Naive thymus-derived CD4-positive, alpha-beta T cell (primary cell): ENCODE measurements at regions not wholly inside any gene's neighbourhood (a gene's known extent, or its start where the extent isn't known, plus 50 kb on each side); places are given as distances from the start of the nearest gene placed in this dataset.

ENCODE experiments used
- ATAC-seq: fragments of 150-1000 bp; cut with Tn5 transposase; 2 replicates; pipeline ENCODE4 v1.10.0; 2021; ENCODE audit warnings: mild to moderate bottlenecking, moderate library complexity
- CTCF ChIA-PET: fragments of 350-600 bp; sonication (Branson Sonifier 250); formaldehyde crosslinking; loops from one replicate; lab custom pipeline; 2021; ENCODE audit warnings: antibody characterized with exemption; lab: Charles Lee
- POLR2A ChIA-PET: fragments of 350-600 bp; sonication (Branson Sonifier 250); formaldehyde crosslinking; loops from one replicate; lab custom pipeline; 2021; ENCODE audit warnings: antibody characterized with exemption, inconsistent platforms; lab: Charles Lee
- DNase-seq, 9 donors: peaks; one replicate each; pipeline versions ENCODE4 v3.0.0 to v3.0.0-alpha.2; 2020 to 2022; ENCODE audit warnings: mixed read lengths in 1 of 9
- H3K27ac ChIP-seq: one replicate; pipeline ENCODE4 v1.7.0; 2013; ENCODE audit warnings: mild to moderate bottlenecking, low read depth, low read length, moderate library complexity
- H3K27me3 ChIP-seq, 2 donors: one replicate each; pipeline ENCODE4 v1.7.0; 2013; ENCODE audit warnings: low read length in 2 of 2, mild to moderate bottlenecking in 2 of 2, moderate library complexity in 2 of 2; ENCODE audit not compliant: control insufficient read depth in 2 of 2, insufficient read depth in 2 of 2
- H3K36me3 ChIP-seq, 3 experiments: 1 replicate in 2 of 3; 2 replicates in 1 of 3; pipeline ENCODE4 v1.7.0; 2013; ENCODE audit warnings: low read length in 3 of 3, mild to moderate bottlenecking in 3 of 3, moderate library complexity in 1 of 3; ENCODE audit not compliant: insufficient read depth in 3 of 3, control insufficient read depth in 2 of 3
- H3K4me1 ChIP-seq, 2 donors: one replicate each; pipeline ENCODE4 v1.7.0; 2013; ENCODE audit warnings: low read length in 2 of 2, mild to moderate bottlenecking in 2 of 2, moderate library complexity in 1 of 2; ENCODE audit not compliant: control insufficient read depth in 2 of 2, insufficient read depth in 2 of 2
- H3K4me3 ChIP-seq: 2 replicates; pipeline ENCODE4 v1.7.0; 2013; ENCODE audit warnings: mild to moderate bottlenecking, low read length
- H3K9me3 ChIP-seq, 3 experiments: 1 replicate in 2 of 3; 2 replicates in 1 of 3; pipeline ENCODE4 v1.7.0; 2013; ENCODE audit warnings: low read length in 3 of 3; ENCODE audit not compliant: control insufficient read depth in 2 of 3
- H3K27ac Mint-ChIP-seq, 9 donors: one replicate each; pipeline ENCODE4 v1.8.0; 2020 to 2022; ENCODE audit warnings: mixed read lengths in 9 of 9, mild to moderate bottlenecking in 8 of 9, moderate library complexity in 5 of 9, inconsistent platforms in 2 of 9
- H3K27me3 Mint-ChIP-seq, 5 donors: one replicate each; pipeline ENCODE4 v1.8.0; 2021 to 2022; ENCODE audit warnings: mixed read lengths in 5 of 5, mild to moderate bottlenecking in 1 of 5
- H3K36me3 Mint-ChIP-seq, 5 donors: one replicate each; pipeline ENCODE4 v1.8.0; 2020 to 2022; ENCODE audit warnings: mixed read lengths in 5 of 5, mild to moderate bottlenecking in 3 of 5, inconsistent platforms in 1 of 5
- H3K4me1 Mint-ChIP-seq, 7 donors: one replicate each; pipeline ENCODE4 v1.8.0; 2020 to 2022; ENCODE audit warnings: mixed read lengths in 7 of 7, mild to moderate bottlenecking in 3 of 7, inconsistent platforms in 1 of 7
- H3K4me3 Mint-ChIP-seq, 10 donors: one replicate each; pipeline ENCODE4 v1.8.0; 2020 to 2022; ENCODE audit warnings: mild to moderate bottlenecking in 10 of 10, mixed read lengths in 10 of 10, moderate library complexity in 6 of 10, inconsistent platforms in 2 of 10
- H3K9me3 Mint-ChIP-seq, 11 donors: one replicate each; pipeline ENCODE4 v1.8.0; 2020 to 2022; ENCODE audit warnings: mixed read lengths in 11 of 11, mild to moderate bottlenecking in 4 of 11, inconsistent platforms in 1 of 11, moderate library complexity in 1 of 11
- intact Hi-C, 2 donors: fragments of 100-400 bp; cut with micrococcal nuclease; formaldehyde crosslinking; loops; one replicate each; pipeline ENCODE4 v1.15.1; 2023

- ChIA-PET CTCF (no interaction called here), POLR2A (no interaction called here)
- intact Hi-C loops, result no loop called here
- Histone ChIP-seq H3K27ac (no peak overlapping the region), H3K4me3 (no peak overlapping the region), H3K9me3 (peaks cover 0 to 14% (median 0%) of the 10 kb centered on the region in 3 experiments), H3K27me3 (peaks cover 0 to 3% of the 10 kb centered on the region in 2 donors), H3K4me1 (no peaks in the 10 kb centered on the region), H3K36me3 (no peaks in the 10 kb centered on the region)
- H3K9me3 Mint-ChIP-seq, result peaks cover 7 to 43% (median 23%) of the 10 kb centered on the region in 11 donors
- H3K27ac Mint-ChIP-seq, result no peak overlapping the region
- ATAC-seq (no peak), DNase-seq (no peak)
- peaks cover 0 to 25% (median 5%) of the 10 kb centered on the region in 5 donors for H3K27me3 Mint-ChIP-seq
- no peak overlapping the region for H3K4me3 Mint-ChIP-seq
- no peaks in the 10 kb centered on the region for H3K4me1 Mint-ChIP-seq
- peaks cover 0 to 13% (median 3%) of the 10 kb centered on the region in 5 donors for H3K36me3 Mint-ChIP-seq
Observed at GRCh38 chr2:898319-898718, 52.3 kb upstream of the SNTG2 start.

DNA sequence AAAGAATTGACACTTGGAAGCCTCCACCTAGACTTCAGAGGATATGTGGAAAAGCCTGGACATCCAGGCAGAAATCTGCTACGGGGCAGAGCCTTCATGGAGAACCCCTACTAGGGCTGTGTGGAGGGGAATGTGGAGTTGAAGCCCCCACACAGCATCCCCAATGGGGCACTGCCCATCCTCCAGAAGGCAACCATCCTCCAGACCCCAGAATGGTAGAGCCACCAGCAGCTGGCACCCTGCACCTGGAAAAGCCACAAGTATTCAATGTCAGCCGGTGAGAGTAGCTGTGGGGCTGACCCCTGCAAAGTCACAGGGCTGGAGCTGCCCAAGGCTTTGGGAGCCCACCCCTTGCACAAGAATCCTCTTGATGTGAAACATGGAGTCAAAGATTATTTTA is 53.6 kb upstream of the SNTG2 start:
- DNase-seq (no peak), ATAC-seq (no peak)
- Histone ChIP-seq H3K9me3 (peaks cover 0 to 14% (median 0%) of the 10 kb centered on the region in 3 experiments), H3K36me3 (no peaks in the 10 kb centered on the region), H3K27me3 (peaks cover 0 to 6% of the 10 kb centered on the region in 2 donors), H3K4me1 (no peaks in the 10 kb centered on the region), H3K27ac (no peak overlapping the region), H3K4me3 (no peak overlapping the region)
- peaks cover 0 to 13% (median 3%) of the 10 kb centered on the region in 5 donors for H3K36me3 Mint-ChIP-seq
- intact Hi-C loops, result no loop called here
- POLR2A ChIA-PET, result no interaction called here
- H3K27me3 Mint-ChIP-seq, result peaks cover 5 to 33% (median 10%) of the 10 kb centered on the region in 5 donors
- H3K4me1 Mint-ChIP-seq, result peaks cover 0 to 7% (median 0%) of the 10 kb centered on the region in 7 donors
- H3K4me3 Mint-ChIP-seq, result no peak overlapping the region
- peaks cover 7 to 43% (median 23%) of the 10 kb centered on the region in 11 donors for H3K9me3 Mint-ChIP-seq
- no peak overlapping the region for H3K27ac Mint-ChIP-seq
- CTCF ChIA-PET, result no interaction called here

DNA sequence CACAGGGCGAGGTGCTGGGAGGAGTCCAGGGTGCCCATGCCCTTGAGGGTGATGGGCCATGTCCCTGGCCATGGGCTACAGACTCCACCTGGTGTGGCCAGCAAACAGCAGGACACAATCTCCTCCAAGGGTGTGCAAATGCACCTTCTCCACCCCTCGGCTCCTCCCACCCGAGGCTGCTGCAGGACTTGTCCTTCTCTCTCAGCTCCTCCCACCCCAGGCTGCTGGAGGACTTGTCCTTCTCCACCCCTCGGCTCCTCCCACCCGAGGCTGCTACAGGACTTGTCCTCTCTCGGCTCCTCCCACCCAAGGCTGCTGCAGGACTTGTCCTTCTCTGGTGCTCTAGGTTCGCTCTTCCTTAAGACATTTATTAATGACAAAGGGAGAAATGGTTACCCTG is 57.3 kb upstream of the SNTG2 start:
- H3K27ac Mint-ChIP-seq, result no peak overlapping the region
- H3K9me3 Mint-ChIP-seq, result peaks cover 7 to 36% (median 20%) of the 10 kb centered on the region in 11 donors
- peaks cover 0 to 13% (median 0%) of the 10 kb centered on the region in 7 donors for H3K4me1 Mint-ChIP-seq
- intact Hi-C loops, result no loop called here
- DNase-seq (no peak), ATAC-seq (no peak)
- Histone ChIP-seq H3K27ac (no peak overlapping the region), H3K27me3 (peaks cover 0 to 12% of the 10 kb centered on the region in 2 donors), H3K4me3 (no peak overlapping the region), H3K36me3 (no peaks in the 10 kb centered on the region), H3K4me1 (no peaks in the 10 kb centered on the region), H3K9me3 (peaks cover 0 to 14% (median 0%) of the 10 kb centered on the region in 3 experiments)
- no peak overlapping the region for H3K4me3 Mint-ChIP-seq
- peaks cover 11 to 40% (median 20%) of the 10 kb centered on the region in 5 donors for H3K27me3 Mint-ChIP-seq
- ChIA-PET CTCF (no interaction called here), POLR2A (no interaction called here)
- H3K36me3 Mint-ChIP-seq, result peaks cover 0 to 13% (median 3%) of the 10 kb centered on the region in 5 donors

- CTCF ChIA-PET, result no interaction called here
- no peak overlapping the region for H3K27ac Mint-ChIP-seq
- peaks cover 0 to 13% (median 0%) of the 10 kb centered on the region in 7 donors for H3K4me1 Mint-ChIP-seq
Observed at GRCh38 chr2:892892-893291, 57.8 kb upstream of the SNTG2 start.

GRCh38 chr2:892401-892800 is 58.2 kb upstream of the SNTG2 start:
- peaks cover 0 to 9% (median 0%) of the 10 kb centered on the region in 3 experiments for H3K9me3 ChIP-seq
- no peaks in the 10 kb centered on the region for H3K4me1 ChIP-seq
- peaks cover 11 to 45% (median 20%) of the 10 kb centered on the region in 5 donors for H3K27me3 Mint-ChIP-seq
- peaks cover 4 to 29% (median 13%) of the 10 kb centered on the region in 11 donors for H3K9me3 Mint-ChIP-seq
- H3K27ac ChIP-seq, result no peak overlapping the region
- DNase-seq (no peak), ATAC-seq (no peak)
- intact Hi-C loops, result no loop called here
- H3K27ac Mint-ChIP-seq, result no peak overlapping the region
- H3K4me3 ChIP-seq, result no peak overlapping the region
- H3K36me3 Mint-ChIP-seq, result peaks cover 0 to 10% (median 0%) of the 10 kb centered on the region in 5 donors
- H3K27me3 ChIP-seq, result peaks cover 0 to 8% of the 10 kb centered on the region in 2 donors
- H3K36me3 ChIP-seq, result no peaks in the 10 kb centered on the region
- CTCF ChIA-PET, result no interaction called here
- H3K4me1 Mint-ChIP-seq, result peaks cover 0 to 13% (median 0%) of the 10 kb centered on the region in 7 donors
- no peak overlapping the region for H3K4me3 Mint-ChIP-seq
- POLR2A ChIA-PET, result no interaction called here

More at GRCh38 chr2:892892-893291, 57.8 kb upstream of the SNTG2 start:
- intact Hi-C loops, result no loop called here
- DNase-seq, result no peak
- ATAC-seq, result no peak
- POLR2A ChIA-PET, result no interaction called here
- no peaks in the 10 kb centered on the region for H3K4me1 ChIP-seq
- H3K36me3 Mint-ChIP-seq, result peaks cover 0 to 13% (median 2%) of the 10 kb centered on the region in 5 donors
- H3K36me3 ChIP-seq, result no peaks in the 10 kb centered on the region
- no peak overlapping the region for H3K4me3 ChIP-seq
- H3K9me3 Mint-ChIP-seq, result peaks cover 7 to 34% (median 17%) of the 10 kb centered on the region in 11 donors
- H3K4me3 Mint-ChIP-seq, result no peak overlapping the region
- H3K27ac ChIP-seq, result no peak overlapping the region
- H3K9me3 ChIP-seq, result peaks cover 0 to 14% (median 0%) of the 10 kb centered on the region in 3 experiments
- H3K27me3 ChIP-seq, result peaks cover 0 to 8% of the 10 kb centered on the region in 2 donors
- peaks cover 11 to 40% (median 20%) of the 10 kb centered on the region in 5 donors for H3K27me3 Mint-ChIP-seq

GRCh38 chr2:891734-892133 is 58.9 kb upstream of the SNTG2 start:
- Histone ChIP-seq H3K27ac (no peak overlapping the region), H3K4me3 (no peak overlapping the region), H3K4me1 (no peaks in the 10 kb centered on the region), H3K9me3 (peaks cover 0 to 4% (median 0%) of the 10 kb centered on the region in 3 experiments), H3K36me3 (no peaks in the 10 kb centered on the region), H3K27me3 (peaks cover 0 to 8% of the 10 kb centered on the region in 2 donors)
- H3K4me3 Mint-ChIP-seq, result no peak overlapping the region
- H3K27ac Mint-ChIP-seq, result no peak overlapping the region
- CTCF ChIA-PET, result no interaction called here
- no peak for ATAC-seq
- intact Hi-C loops, result no loop called here
- POLR2A ChIA-PET, result no interaction called here
- H3K9me3 Mint-ChIP-seq, result peaks cover 4 to 23% (median 13%) of the 10 kb centered on the region in 11 donors
- no peak for DNase-seq
- peaks cover 0 to 10% (median 0%) of the 10 kb centered on the region in 5 donors for H3K36me3 Mint-ChIP-seq
- H3K27me3 Mint-ChIP-seq, result peaks cover 11 to 51% (median 20%) of the 10 kb centered on the region in 5 donors
- H3K4me1 Mint-ChIP-seq, result peaks cover 0 to 13% (median 0%) of the 10 kb centered on the region in 7 donors

DNA sequence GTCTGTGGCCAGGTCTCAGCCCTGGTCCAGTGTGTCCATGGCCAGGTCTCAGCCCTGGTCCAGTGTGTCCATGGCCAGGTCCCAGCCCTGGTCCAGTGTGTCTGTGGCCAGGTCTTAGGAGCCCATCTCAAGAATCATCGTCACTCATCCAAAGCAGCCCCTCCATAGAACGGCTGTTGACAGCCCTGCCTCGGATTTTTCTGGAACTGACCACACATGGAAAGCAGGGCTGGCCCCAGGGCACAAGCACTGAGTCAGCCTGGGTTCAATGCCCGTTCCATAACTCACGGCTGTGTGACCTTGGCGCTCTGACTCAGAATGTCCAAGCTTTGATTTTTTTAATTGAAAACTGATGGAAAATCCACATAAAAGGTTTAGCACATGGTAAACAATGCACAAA is 59.9 kb upstream of the SNTG2 start:
- Mint-ChIP-seq H3K9me3 (peaks cover 0 to 13% (median 5%) of the 10 kb centered on the region in 11 donors), H3K4me1 (peaks cover 0 to 13% (median 0%) of the 10 kb centered on the region in 7 donors), H3K27me3 (peaks cover 11 to 47% (median 20%) of the 10 kb centered on the region in 5 donors), H3K36me3 (peaks cover 0 to 3% (median 0%) of the 10 kb centered on the region in 5 donors), H3K27ac (no peak overlapping the region), H3K4me3 (no peak overlapping the region)
- Histone ChIP-seq H3K36me3 (no peaks in the 10 kb centered on the region), H3K4me3 (no peak overlapping the region), H3K9me3 (no peaks in the 10 kb centered on the region), H3K4me1 (no peaks in the 10 kb centered on the region), H3K27ac (no peak overlapping the region), H3K27me3 (peaks cover 0 to 8% of the 10 kb centered on the region in 2 donors)
- ATAC-seq (no peak), DNase-seq (no peak)
- ChIA-PET POLR2A (no interaction called here), CTCF (no interaction called here)
- intact Hi-C loops, result no loop called here
